Stimulated activated memory B cell treated with anti-CD40 and anti-IgM and Interleukin-4, amounts not matched to agents 10 μg/mL and 1 μg/mL and 100 μg/mL, for 72 hours (primary cell): ENCODE measurements at regions not wholly inside any gene's neighbourhood (a gene's known extent, or its start where the extent isn't known, plus 50 kb on each side); places are given as distances from the start of the nearest gene placed in this dataset.
"Not testable (repeated sequence)": the region's sequence is repeated elsewhere in the genome, so short reads cannot be mapped to it uniquely, and the experiment has no call there.

ENCODE experiments used
- ATAC-seq: fragments of 150-1000 bp; cut with Tn5 transposase; 2 replicates; pipeline ENCODE4 v1.10.0; 2021
- H3K27ac Mint-ChIP-seq: one replicate; pipeline ENCODE4 v1.8.0; 2022; ENCODE audit warnings: mild to moderate bottlenecking, mixed read lengths
- H3K27me3 Mint-ChIP-seq: one replicate; pipeline ENCODE4 v1.8.0; 2022; ENCODE audit warnings: mixed read lengths
- H3K36me3 Mint-ChIP-seq: one replicate; pipeline ENCODE4 v1.8.0; 2022; ENCODE audit warnings: mixed read lengths
- H3K4me1 Mint-ChIP-seq: one replicate; pipeline ENCODE4 v1.8.0; 2022; ENCODE audit warnings: mixed read lengths
- H3K4me3 Mint-ChIP-seq: one replicate; pipeline ENCODE4 v1.8.0; 2022; ENCODE audit warnings: mild to moderate bottlenecking, moderate library complexity, mixed read lengths
- H3K9me3 Mint-ChIP-seq: one replicate; pipeline ENCODE4 v1.8.0; 2022; ENCODE audit warnings: mixed read lengths

DNA sequence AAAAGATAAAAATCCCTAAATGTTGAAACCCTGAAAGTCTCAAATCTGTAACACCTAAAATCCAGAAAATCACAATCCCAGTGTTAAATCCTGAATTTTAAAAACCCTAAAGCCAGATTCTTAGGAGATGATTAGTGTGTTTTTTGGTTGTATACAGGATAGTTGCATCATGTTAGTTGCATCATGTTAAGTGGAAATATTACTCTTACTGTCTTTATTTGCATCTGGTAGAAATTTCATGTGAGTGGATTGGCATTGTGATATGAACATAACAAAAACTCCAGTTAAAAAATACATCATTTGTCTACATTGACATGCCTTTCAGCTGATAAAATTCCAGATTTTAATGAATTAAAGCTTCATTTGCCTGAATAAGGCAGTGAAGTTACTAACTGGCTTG is 683.1 kb upstream of the ACVR2A start:
- ATAC-seq: no peak
- no peaks in the 10 kb centered on the region for H3K9me3 Mint-ChIP-seq
- H3K27me3 Mint-ChIP-seq: peaks cover 11% of the 10 kb centered on the region
- H3K4me3 Mint-ChIP-seq: no peak overlapping the region
- H3K36me3 Mint-ChIP-seq: no peaks in the 10 kb centered on the region
- H3K27ac Mint-ChIP-seq: no peak overlapping the region
- H3K4me1 Mint-ChIP-seq: no peaks in the 10 kb centered on the region

DNA sequence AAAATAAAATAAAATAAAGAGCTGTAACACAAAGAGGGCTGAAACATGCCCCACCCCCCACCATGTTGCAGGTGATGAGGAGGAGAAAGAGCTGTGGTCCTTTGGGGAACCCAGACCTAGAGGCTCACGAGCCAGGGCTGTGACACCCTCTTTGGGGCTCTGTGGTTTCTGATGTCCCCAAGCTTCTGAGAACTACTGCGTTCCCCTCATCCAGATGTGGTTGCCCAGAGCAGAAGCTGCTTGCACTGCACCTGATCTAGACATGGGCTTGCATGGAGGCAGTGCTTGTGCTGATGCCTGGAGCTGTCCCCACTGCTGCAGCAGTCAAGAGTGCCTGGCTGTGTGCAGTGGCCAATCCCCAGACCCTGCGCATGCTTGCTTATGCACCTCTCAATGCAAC is 687.9 kb upstream of the ACVR2A start:
- no peaks in the 10 kb centered on the region for H3K27me3 Mint-ChIP-seq
- H3K9me3 Mint-ChIP-seq: no peaks in the 10 kb centered on the region
- no peaks in the 10 kb centered on the region for H3K4me1 Mint-ChIP-seq
- H3K36me3 Mint-ChIP-seq: no peaks in the 10 kb centered on the region
- H3K27ac Mint-ChIP-seq: no peak overlapping the region
- H3K4me3 Mint-ChIP-seq: no peak overlapping the region
- ATAC-seq: no peak

DNA sequence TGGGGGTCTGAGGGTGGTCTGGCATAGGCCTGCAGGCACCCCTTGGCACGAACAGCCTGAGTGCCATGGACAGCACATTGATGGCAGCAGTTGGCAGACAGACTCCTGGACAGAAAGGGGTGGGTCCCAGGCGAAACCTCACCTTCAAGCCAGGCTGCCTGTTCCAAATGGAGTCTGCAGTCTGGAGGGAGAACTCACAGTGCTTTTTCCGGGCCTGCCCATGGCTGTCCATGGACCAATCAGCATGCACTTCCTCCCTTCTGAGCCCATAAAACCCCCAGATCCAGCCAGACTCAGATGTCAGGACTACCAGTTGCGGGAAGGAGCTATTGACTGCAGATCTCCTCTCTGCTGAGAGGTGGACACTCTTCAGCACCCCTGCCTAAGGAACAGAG is 694.6 kb upstream of the ACVR2A start:
- Mint-ChIP-seq H3K27me3 (no peaks in the 10 kb centered on the region), H3K36me3 (no peaks in the 10 kb centered on the region), H3K4me1 (no peaks in the 10 kb centered on the region), H3K27ac (no peak overlapping the region), H3K4me3 (no peak overlapping the region), H3K9me3 (peaks cover 3% of the 10 kb centered on the region)
- no peak for ATAC-seq

DNA sequence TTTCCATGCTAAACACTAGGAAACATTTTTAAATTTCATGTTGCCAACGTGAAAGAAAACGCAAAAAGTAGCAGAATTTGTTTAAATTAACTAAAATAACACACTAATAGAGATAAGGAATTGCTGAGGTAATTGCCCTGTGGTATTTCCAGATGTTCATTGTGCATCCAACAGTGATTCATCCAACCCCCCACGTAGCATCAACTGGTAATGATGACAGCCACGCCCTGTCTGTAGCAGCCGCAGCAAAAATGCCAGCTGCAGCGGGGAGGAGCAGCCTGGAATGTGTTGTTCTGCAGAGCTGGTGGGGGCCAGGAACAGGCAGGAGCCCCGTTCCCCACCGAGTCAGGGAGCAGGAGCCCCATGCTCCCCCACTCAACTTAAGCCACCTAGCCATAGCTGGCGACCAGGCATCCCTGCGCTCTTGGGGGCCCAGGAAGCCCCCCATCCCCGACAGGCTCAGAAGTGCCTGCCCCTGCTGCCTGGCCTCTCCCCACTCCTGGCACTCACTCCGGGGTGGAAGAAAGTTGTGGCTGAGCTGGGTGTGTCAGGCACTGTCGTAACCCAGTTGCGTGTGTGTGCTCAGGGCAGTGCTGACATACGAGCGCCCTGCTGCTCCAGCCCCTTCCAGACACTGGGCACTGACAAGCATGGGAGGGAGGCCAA is 695.1 kb upstream of the ACVR2A start:
- H3K27me3 Mint-ChIP-seq: no peaks in the 10 kb centered on the region
- H3K4me3 Mint-ChIP-seq: no peak overlapping the region
- peaks cover 3% of the 10 kb centered on the region for H3K9me3 Mint-ChIP-seq
- no peak for ATAC-seq
- H3K36me3 Mint-ChIP-seq: no peaks in the 10 kb centered on the region
- no peak overlapping the region for H3K27ac Mint-ChIP-seq
- H3K4me1 Mint-ChIP-seq: no peaks in the 10 kb centered on the region

DNA sequence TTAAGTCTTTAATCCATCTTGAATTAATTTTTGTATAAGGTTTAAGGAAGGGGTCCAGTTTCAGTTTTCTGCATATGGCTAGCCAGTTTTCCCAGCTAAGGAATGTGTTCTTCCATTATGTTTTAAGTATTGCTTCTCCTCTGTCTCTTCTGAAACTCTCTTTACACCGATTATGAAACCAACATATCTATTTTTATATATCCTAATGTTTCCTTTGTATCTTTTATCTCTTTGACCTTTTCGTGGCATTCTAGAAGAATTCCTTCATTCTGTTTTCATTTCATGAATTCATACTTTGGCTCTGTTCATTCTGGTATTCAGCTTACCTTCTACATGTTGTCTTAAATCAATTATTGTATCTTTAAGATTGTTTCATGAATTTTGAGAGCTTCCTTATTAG is 697.0 kb upstream of the ACVR2A start:
- no peak overlapping the region for H3K27ac Mint-ChIP-seq
- no peak for ATAC-seq
- peaks cover 3% of the 10 kb centered on the region for H3K9me3 Mint-ChIP-seq
- H3K27me3 Mint-ChIP-seq: no peaks in the 10 kb centered on the region
- no peak overlapping the region for H3K4me3 Mint-ChIP-seq
- H3K36me3 Mint-ChIP-seq: no peaks in the 10 kb centered on the region
- H3K4me1 Mint-ChIP-seq: no peaks in the 10 kb centered on the region

DNA sequence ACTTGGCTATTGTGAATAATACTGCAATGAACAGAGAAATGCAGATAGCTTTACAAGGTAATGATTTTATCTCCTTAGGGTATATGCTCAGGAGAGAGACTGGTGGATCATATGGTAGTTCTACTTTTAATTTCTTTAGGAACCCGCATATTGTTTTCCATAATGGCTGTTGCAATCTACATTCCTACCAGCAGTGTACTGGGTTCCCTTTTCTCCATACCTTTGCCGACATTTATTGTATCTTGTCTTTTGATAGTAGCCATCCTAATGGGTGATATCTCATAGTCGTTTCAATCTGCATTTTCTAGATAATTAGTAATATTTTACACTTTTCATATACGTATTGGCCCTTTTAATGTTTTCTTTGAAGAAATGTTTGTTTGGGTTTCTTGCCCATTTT is 702.9 kb upstream of the ACVR2A start:
- H3K27ac Mint-ChIP-seq: no peak overlapping the region
- H3K4me1 Mint-ChIP-seq: no peaks in the 10 kb centered on the region

DNA sequence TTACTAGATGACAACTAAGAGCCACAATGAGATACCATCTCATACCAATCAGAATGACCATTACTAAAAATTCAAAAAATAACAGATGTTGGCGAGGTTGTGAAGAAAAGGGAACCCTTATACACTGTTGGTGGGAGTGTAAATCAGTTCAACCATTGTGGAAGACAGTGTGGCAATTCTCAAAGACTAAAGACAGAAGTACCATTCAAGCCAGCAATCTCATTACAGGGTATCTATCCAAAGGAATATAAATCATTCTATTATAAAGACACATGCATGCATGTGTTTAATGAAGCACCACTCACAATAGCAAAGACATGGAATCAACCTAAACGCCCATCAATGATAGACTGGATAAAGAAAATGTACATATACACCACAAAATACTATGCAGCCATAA is 705.1 kb upstream of the ACVR2A start:
- H3K4me3 Mint-ChIP-seq, H3K27ac Mint-ChIP-seq, H3K9me3 Mint-ChIP-seq, H3K36me3 Mint-ChIP-seq, H3K27me3 Mint-ChIP-seq, ATAC-seq, H3K4me1 Mint-ChIP-seq: not testable (repeated sequence)

More for the DNA sequence above, 702.9 kb upstream of the ACVR2A start:
- H3K9me3 Mint-ChIP-seq: no peaks in the 10 kb centered on the region
- H3K27me3 Mint-ChIP-seq: no peaks in the 10 kb centered on the region
- H3K4me3 Mint-ChIP-seq: no peak overlapping the region
- H3K36me3 Mint-ChIP-seq: no peaks in the 10 kb centered on the region
- no peak for ATAC-seq

DNA sequence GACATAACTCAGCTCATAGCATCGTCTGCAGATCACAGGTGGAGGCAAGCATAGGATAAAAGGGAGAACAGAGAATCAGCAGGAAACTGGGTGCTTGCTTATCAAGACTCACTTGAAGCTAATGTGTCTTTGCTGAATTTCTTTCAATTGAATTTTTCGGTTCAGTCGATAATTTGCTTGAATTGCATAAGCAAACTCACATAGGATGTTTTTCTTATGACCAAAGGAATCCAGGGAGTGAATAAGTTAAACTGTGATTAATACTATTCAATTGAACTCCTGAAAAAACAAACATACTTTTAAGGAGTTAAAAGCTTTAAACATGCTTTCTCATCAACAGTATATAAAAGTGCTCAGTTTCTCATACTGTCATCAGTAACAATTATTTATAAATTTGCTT is 707.1 kb upstream of the ACVR2A start:
- no peaks in the 10 kb centered on the region for H3K9me3 Mint-ChIP-seq
- H3K36me3 Mint-ChIP-seq: no peaks in the 10 kb centered on the region
- no peak overlapping the region for H3K4me3 Mint-ChIP-seq

DNA sequence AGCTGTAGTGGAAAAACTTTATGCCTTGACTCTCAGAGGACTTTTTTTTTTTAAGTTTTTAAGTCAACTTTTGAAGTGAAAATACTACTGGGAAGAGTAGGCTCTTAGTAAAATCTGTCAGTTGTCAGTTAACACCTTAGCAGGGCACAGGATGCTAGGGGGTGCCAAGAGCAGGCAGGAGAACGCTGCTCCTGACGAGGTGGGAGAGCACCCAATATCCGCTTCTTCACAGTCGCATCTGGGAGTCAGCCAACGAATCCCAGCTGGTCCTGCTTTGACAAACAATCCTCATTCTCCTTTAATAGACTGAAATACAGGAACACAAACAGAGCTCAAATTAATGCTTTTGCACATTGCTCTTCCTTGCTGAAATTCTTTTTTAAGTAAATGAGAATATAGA is 709.5 kb upstream of the ACVR2A start:
- no peaks in the 10 kb centered on the region for H3K36me3 Mint-ChIP-seq
- no peaks in the 10 kb centered on the region for H3K9me3 Mint-ChIP-seq
- no peaks in the 10 kb centered on the region for H3K27me3 Mint-ChIP-seq
- no peak overlapping the region for H3K27ac Mint-ChIP-seq
- no peaks in the 10 kb centered on the region for H3K4me1 Mint-ChIP-seq
- H3K4me3 Mint-ChIP-seq: no peak overlapping the region
- no peak for ATAC-seq

More for the DNA sequence above, 707.1 kb upstream of the ACVR2A start:
- Mint-ChIP-seq H3K4me1 (no peaks in the 10 kb centered on the region), H3K27ac (no peak overlapping the region), H3K27me3 (no peaks in the 10 kb centered on the region)
- ATAC-seq: no peak

DNA sequence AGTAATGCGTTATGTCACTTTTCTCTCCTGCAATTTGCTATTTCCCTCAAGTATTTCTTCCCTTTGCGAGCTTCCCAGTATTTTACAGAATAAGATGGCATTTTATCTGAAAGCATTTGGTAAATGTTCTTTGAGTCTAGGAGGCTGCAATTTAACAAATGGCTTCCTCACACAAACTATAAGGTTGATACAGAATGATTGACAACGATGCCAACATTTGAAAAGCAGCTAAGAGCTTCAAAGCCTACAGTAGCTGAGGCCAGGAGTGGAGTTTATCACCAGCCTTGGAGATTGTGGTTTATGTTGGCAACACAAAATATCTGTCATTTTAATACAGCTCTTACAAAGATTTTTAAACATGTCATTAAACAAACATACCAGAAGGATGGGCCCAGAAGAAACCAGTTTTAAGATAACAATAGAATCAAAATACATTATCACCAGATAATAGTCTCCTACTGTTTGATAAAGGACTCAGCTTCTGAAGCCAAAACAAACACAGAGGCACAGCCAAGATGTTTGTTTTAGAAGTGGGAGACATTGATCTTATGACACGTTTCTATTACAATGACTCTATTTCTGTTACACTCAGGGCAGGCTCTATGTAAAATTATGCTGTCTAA is 711.4 kb upstream of the ACVR2A start:
- H3K27me3 Mint-ChIP-seq: no peaks in the 10 kb centered on the region
- no peak overlapping the region for H3K4me3 Mint-ChIP-seq
- no peaks in the 10 kb centered on the region for H3K36me3 Mint-ChIP-seq
- H3K27ac Mint-ChIP-seq: no peak overlapping the region
- no peaks in the 10 kb centered on the region for H3K4me1 Mint-ChIP-seq
- ATAC-seq: no peak
- H3K9me3 Mint-ChIP-seq: no peaks in the 10 kb centered on the region

DNA sequence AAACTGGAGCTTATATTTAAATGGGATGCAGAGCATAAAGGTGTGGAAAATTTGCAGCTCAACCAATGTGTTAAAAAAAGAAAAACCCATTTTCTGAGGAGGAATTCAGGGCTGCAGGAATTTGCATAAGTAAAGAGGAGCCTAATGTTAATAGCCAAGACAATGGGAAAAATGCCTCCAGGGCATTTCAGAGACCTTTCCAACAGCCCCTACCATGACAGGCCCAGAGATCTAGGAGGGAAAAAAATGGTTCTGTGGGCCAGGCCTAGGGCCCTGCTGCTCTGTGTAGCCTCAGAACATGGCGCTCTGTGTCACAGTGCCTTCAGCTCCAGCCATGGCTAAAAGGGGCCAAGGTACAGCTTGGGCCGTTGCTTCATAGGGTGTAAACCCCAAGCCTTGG is 719.7 kb upstream of the ACVR2A start:
- peaks cover 11% of the 10 kb centered on the region for H3K9me3 Mint-ChIP-seq
- ATAC-seq: no peak
- no peaks in the 10 kb centered on the region for H3K4me1 Mint-ChIP-seq
- no peaks in the 10 kb centered on the region for H3K27me3 Mint-ChIP-seq
- no peak overlapping the region for H3K4me3 Mint-ChIP-seq
- no peaks in the 10 kb centered on the region for H3K36me3 Mint-ChIP-seq
- H3K27ac Mint-ChIP-seq: no peak overlapping the region

DNA sequence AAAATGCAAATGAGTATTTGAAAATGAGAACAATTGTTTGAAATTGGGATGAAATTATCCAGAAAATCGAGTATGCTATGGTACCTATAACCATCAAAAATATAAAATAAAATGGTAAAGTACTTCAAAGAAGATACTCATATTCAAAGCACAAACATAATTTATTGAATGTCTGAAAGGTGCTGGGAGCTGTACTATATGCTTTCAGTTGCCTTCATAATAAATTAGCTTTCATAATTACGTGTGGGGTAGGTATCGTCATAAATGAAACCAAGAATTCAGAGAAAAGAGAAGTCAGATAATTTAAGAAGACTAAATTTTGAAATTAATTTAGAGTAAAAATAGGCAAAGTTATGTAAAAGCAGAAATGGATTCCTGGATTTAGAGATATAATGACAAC is 721.9 kb upstream of the ACVR2A start:
- H3K9me3 Mint-ChIP-seq: peaks cover 11% of the 10 kb centered on the region
- no peaks in the 10 kb centered on the region for H3K27me3 Mint-ChIP-seq
- ATAC-seq: no peak
- no peak overlapping the region for H3K27ac Mint-ChIP-seq
- H3K36me3 Mint-ChIP-seq: no peaks in the 10 kb centered on the region
- no peak overlapping the region for H3K4me3 Mint-ChIP-seq
- no peaks in the 10 kb centered on the region for H3K4me1 Mint-ChIP-seq

DNA sequence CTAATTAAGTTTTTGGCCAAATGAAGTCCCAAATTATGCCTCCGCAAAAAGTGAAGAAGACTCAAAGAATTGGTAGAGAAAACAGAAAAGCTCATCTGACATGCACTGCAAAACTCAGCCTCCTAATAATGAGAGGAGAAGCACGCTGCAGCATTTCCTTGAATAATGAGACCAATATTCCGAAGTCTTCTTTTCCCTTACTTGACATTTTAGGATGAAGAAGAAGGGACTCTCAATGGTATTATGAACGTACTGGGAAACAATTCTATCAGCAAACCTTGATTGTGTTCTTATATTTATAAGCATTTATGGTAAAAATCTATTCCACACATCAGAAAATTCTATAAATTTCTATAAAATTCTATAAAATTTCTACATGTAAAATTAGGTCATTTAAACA is 733.9 kb upstream of the ACVR2A start:
- ATAC-seq: no peak
- Mint-ChIP-seq H3K27me3 (no peaks in the 10 kb centered on the region), H3K36me3 (no peaks in the 10 kb centered on the region), H3K9me3 (peaks cover 7% of the 10 kb centered on the region), H3K4me3 (no peak overlapping the region), H3K4me1 (no peaks in the 10 kb centered on the region), H3K27ac (no peak overlapping the region)

DNA sequence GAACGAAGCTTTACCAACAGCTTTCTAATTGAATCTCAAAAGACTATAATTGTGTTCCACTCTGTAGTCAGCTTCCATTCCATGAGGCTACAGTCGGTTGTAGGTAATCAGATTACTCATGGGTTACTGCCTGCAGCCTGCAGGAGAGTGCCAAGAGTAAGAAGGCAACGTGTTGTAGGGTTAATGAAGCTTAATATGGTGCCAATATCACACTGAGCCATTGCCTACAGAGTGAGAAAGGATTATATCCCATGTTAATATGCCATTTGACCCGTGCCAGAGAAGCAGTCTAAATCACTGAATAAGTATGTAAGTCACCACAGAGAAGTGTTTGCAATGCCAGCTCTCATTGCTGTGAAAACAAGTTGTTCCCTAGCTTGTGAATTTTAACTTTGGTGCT is 734.5 kb upstream of the ACVR2A start:
- H3K27ac Mint-ChIP-seq: no peak overlapping the region
- H3K4me1 Mint-ChIP-seq: no peaks in the 10 kb centered on the region
- H3K9me3 Mint-ChIP-seq: peaks cover 7% of the 10 kb centered on the region
- ATAC-seq: no peak
- no peak overlapping the region for H3K4me3 Mint-ChIP-seq
- H3K36me3 Mint-ChIP-seq: no peaks in the 10 kb centered on the region
- H3K27me3 Mint-ChIP-seq: no peaks in the 10 kb centered on the region

DNA sequence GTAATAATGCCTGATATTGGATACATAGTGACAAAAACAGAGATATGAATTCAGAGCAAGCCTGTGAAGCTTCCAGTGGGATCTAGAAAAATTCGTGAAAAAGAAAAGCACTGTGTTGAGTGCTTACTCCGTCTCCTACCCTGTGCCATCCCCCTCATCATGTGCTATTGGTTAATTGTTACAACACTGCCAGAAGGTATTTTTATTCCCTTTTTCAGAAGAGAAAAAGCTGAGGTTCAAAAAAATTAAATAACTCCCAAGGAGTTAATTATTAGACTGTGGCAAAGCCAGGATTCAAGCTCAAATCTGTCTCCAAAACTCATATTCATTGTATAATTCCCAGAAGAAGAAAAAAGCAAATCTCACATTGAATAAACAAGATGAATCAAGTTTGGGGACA is 735.5 kb upstream of the ACVR2A start:
- Mint-ChIP-seq H3K36me3 (no peaks in the 10 kb centered on the region), H3K4me3 (no peak overlapping the region), H3K27me3 (no peaks in the 10 kb centered on the region), H3K27ac (no peak overlapping the region), H3K9me3 (peaks cover 7% of the 10 kb centered on the region), H3K4me1 (no peaks in the 10 kb centered on the region)
- no peak for ATAC-seq

DNA sequence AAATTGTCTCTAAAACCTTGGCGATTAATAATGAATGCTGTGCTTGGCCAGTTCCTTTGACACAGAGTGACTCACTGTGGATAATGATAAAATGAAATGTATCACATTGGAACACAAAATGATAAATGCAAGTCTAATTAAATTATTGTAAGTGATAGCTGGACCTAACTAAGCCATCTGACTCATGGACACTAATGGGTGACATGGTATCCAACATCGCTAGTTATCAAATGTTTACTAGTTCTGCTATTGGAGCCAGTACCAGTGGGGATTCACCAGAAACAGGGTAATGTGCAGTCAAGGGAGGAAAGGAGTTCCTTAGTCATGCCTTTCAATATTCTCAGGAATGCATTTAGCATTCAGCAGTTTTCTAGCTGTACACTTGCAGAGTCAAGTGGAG is 736.3 kb upstream of the ACVR2A start:
- Mint-ChIP-seq H3K27ac (no peak overlapping the region), H3K27me3 (no peaks in the 10 kb centered on the region)

More for the DNA sequence above, 736.3 kb upstream of the ACVR2A start:
- ATAC-seq: no peak
- no peaks in the 10 kb centered on the region for H3K36me3 Mint-ChIP-seq
- H3K4me3 Mint-ChIP-seq: no peak overlapping the region
- no peaks in the 10 kb centered on the region for H3K4me1 Mint-ChIP-seq
- H3K9me3 Mint-ChIP-seq: peaks cover 3% of the 10 kb centered on the region
